GM18505 (cell line): ENCODE measurements at regions not wholly inside any gene's neighbourhood (a gene's known extent, or its start where the extent isn't known, plus 50 kb on each side); places are given as distances from the start of the nearest gene placed in this dataset.

Experiments used
- ATAC-seq: cut with Tn5 transposase; IDR thresholded peaks from one replicate; pipeline ENCODE4 v1.9.1; 2021; ENCODE audit not compliant: unreplicated experiment
- POLR2A ChIP-seq: IDR thresholded peaks from 4 replicates; pipeline ENCODE4 v1.6.1; 2011; ENCODE audit warnings: borderline replicate concordance; ENCODE audit not compliant: insufficient read depth, insufficient read length; ENCODE audit errors: extremely low read depth

DNA sequence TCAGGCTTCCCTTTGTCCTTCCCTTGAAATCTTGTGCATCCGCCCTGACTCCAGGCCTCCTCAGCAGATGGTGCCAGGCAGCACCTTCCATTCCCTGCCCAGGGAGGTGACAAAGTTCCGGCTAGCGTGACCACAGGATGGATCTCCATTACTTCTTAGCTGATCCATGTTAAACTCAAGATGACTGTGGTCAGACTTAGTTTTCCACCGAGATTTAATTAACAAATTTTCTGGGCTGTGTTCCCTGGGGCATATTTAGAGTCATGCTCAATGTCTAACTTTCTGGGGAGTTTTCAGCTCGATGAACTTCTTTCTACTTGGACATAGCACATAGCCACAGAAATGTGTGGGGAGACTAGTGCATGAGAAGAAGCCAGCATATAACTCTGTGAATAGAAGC, 215.1 kb upstream of the SFRP2 start:
- ATAC-seq, result no peak
- no peak for TF ChIP-seq POLR2A

DNA sequence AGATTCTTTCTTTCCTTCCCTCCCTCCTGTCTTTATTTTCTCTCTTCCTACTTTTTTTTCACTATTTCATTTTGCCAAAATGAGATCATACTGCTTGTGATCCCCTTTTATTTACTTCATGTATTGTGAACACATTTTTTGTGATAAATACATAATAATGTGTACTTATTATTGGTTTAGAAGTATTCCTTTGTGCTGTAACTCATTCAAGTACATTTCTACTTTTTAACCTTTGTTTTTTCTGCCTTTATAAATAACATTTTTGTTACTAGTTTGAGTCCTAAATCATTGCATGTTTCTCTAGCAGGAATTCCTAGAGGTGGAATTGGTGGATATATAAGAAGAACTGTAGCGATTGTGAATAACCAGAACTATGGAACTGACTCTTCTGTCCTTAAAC, 214.5 kb upstream of the SFRP2 start:
- TF ChIP-seq POLR2A, result no peak
- ATAC-seq, result no peak

DNA sequence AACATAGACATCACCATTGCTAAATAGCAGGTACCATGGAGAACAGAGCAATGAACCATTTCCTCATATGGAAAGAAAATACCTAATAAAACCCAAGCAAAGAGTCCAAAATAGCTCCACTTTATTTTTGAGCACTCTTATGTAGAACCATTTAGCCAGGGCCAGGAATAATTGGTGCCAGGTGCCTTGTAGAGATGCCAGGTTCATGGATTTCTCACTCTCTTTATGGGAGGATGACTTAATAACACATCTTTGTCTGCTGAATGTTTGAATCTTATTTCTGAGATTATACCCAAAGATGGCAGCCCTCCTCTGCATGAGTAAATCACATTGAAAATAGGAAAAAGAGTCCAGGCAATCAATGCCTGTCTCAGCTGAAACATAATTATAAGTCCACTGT, 212.3 kb upstream of the SFRP2 start:
- no peak for ATAC-seq
- TF ChIP-seq POLR2A, result no peak

DNA sequence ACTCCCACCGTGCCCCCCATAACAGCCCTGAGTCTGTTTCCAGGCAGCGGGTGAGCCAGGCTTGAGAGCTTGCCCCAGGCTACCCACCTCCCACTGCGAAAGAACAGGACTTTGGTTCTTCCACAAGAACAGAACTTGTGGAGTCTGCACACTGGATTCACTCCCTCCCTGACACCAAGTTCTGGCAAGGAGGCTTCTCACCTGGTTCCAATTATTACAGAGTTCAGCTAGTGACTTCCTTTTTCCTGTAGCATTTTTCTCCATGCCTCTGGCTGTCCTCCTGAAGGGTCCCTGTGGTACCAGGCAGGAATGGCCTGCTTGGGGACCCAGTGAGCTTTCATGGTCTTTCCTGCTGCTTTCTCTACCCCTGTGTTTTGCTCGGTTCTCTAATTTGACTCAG, 208.6 kb upstream of the SFRP2 start:
- TF ChIP-seq POLR2A, result no peak
- ATAC-seq, result no peak

DNA sequence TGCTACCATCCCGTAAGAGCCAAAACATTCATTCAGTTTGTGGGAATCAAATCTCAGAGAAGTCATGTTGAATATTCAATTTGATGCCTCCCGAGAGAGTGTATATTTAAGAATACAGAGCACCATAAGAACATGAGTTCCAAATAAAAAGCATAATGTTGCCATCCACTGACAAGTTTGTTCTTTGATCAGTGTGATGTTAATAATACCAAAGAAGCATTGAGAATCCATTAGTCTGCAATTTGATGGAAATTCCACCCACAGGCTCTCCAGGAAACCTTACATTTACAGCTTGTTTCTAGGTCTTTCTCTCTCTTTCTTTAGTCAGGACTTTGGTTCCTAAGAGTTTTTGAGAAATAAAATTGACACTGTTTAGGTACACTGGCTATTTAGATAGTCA, 200.6 kb upstream of the SFRP2 start:
- no peak for ATAC-seq
- TF ChIP-seq POLR2A, result no peak

DNA sequence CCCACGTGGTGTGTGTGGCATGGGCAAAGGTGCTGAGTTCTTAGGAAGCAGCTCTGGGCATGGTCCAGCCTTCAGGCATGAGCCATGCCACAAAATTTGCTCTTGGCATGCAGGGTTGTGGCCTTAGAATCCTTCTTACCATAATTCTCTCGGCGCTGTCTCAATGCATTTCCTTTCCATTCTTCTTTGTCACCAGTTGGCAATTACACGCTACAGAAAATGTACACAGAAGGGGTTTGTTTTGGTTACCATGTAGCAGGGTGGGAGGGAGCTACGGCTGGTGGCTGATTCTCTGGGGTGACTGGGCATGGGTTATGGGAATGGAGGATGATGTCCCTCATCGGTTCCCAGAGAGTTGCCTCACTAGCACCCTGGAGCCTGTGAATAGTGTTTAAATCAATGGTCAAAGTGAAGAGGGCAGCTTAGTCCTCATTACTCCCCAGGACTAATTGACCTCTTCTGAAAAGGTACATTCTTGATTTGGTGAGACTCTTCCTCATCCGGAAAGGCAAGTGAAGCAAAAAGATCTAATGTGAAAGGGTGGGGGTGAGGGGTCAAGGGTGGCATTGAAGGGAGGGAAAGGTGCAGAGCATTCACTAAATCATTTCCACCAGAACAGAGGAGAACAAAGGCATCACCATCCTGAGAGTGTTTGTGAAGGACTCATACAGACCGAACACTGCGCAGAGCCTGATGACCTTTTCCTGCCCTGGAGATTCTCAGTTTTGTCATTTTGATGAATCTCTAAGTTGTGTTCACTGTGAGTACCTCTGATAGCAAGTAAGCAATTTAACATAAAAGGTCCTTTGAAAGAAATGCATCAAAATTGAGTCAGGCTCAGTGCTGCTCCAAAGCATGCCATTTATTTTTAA, 199.8 kb upstream of the SFRP2 start:
- no peak for ATAC-seq

DNA sequence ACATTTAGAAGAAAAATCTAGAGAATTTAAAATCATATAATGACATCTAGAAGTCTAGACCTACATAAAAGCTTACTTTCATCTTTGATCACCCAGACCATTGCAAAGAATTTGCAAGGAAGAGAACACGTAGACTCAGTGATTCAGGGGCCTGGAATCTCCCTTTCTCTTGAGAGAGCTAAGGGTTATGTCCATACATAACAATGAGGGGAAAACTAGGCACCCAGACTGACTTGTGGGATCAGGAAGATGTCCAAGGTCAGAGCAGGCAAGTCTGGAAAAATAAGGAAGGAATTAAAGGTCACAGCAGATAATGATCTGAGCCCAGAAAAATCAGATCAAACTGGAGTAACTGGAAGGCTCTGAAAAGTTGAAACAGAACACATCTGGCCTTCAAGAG, 198.4 kb upstream of the SFRP2 start:
- ATAC-seq, result no peak
- TF ChIP-seq POLR2A, result no peak

More for the DNA sequence above, 199.8 kb upstream of the SFRP2 start:
- no peak for TF ChIP-seq POLR2A

DNA sequence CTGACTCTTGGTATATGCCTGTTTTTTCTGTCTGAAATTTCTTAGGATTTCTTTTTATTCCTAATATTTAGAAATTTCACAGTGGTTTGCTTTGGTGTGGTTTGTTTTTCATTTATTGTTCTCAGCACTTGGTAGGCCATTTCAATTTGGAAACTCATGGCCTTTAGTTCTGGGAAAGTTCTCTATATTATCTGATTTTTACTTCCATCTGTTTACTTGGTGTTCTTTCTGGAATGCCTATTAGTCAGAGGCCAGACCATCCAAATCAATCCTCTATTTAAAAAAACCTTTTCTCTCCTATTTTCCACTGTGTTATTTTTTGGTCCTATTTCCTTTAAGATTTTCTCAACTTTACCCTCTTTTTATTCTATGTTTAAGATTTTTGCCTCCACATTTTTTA, 188.1 kb upstream of the SFRP2 start:
- ATAC-seq, result no peak
- no peak for TF ChIP-seq POLR2A

DNA sequence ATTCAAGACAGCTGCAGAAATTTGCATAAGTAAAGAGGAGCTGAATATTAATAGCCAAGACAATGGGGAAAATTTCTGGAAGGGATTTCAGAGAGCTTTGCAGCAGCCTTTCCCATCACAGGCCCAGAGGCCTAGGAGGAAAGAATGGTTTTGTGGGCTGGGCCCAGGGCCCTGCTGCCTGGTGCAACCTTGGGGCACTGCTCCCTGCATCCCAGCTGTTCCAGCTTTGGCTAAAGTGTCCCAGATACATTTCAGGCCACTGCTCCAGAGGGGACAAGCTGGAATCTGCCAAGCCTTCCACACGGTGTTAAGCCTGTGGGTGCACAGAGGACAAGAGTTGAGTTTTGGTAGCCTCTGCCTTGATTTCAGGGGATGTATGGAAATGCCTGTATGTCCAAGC, 185.6 kb upstream of the SFRP2 start:
- no peak for TF ChIP-seq POLR2A
- no peak for ATAC-seq

DNA sequence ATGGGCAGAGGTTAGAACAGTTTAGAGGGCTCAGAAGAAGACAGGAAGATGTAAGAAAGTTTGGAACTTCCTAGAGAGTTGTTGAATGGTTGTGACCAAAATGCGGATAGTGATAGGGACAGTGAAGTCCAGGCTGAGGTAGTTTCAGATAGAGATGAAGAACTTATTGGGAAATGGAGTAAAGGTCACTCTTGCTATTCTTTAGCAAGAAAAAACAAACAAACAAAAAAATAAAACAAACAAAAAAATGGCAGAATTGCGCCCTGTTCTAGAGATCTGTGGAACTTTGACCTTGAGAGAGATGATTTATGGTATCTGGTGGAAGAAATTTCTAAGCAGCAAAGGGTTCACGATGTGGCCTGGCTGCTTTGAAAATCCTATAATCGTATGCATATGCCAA, 185.1 kb upstream of the SFRP2 start:
- TF ChIP-seq POLR2A, result no peak
- no peak for ATAC-seq

DNA sequence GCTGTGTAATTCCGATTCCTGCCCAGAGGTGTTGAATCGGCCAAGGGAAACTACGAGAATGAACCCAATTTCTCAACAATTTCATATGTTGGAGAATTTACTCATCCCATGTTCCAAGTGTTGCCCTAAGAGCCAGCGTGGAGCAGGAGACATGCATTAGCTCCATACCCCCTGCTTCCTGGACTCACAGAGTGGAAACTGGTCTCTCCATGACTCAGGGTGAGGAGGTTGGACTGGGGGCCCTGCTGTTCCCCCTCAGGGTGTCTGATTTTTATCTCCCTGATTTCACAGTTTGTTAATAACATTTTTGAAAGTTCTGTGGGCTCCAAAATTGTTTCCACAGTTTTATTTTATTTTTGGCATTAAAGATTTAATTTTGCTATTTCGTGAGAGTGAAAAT, 183.0 kb upstream of the SFRP2 start:
- no peak for ATAC-seq
- no peak for TF ChIP-seq POLR2A

DNA sequence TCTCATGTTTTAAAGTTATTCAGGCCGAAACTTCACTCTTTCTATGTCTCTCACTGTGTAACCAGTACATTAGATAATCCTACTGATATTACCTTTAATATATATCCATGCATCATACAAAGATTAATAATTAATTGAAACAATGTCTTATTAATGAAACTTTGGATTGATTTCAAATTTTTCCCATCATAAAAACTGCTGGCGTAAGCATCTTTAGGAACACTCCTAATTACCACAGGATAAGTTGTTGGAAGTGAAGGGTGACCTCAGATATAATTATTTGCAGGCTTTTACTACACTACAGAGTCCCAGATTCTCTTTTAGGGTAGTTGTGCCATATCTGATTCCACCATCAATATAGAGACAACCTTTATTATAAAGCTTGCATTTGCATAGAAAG, 181.3 kb upstream of the SFRP2 start:
- TF ChIP-seq POLR2A, result no peak
- ATAC-seq, result no peak

DNA sequence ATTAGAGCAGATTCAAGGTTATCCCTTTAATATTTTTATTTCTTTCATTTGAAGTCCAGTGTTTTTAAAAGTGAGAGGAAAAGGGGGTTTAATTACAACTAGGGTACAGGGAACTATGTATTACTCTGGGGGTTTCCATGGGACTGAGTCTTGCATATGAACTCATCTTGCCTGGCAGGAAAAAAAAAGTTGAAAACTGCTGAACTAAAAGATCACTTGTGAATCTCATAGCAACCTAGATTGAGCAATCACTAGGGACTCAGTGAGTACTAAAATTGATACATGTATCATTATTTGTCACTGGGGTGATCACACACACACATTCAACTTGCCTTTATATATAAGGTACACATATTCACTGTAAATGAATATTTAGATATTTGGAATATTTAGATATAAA, 180.7 kb upstream of the SFRP2 start:
- no peak for ATAC-seq
- no peak for TF ChIP-seq POLR2A

GRCh38 chr4:153966641-153967040, 177.8 kb upstream of the SFRP2 start:
- ATAC-seq, result no peak
- no peak for TF ChIP-seq POLR2A
